GM21515 (cell line): ENCODE measurements at regions not wholly inside any gene's neighbourhood (a gene's known extent, or its start where the extent isn't known, plus 50 kb on each side); places are given as distances from the start of the nearest gene placed in this dataset.
"Not testable (repeated sequence)": the region's sequence is repeated elsewhere in the genome, so short reads cannot be mapped to it uniquely, and the experiment has no call there.

Source experiments
- ATAC-seq: cut with Tn5 transposase; IDR thresholded peaks from one replicate; pipeline ENCODE4 v1.9.1; 2021; ENCODE audit not compliant: unreplicated experiment

GRCh38 chr7:98771519-98771918, 98.3 kb downstream of the TMEM130 start:
- ATAC-seq = peak; percentile 59

DNA sequence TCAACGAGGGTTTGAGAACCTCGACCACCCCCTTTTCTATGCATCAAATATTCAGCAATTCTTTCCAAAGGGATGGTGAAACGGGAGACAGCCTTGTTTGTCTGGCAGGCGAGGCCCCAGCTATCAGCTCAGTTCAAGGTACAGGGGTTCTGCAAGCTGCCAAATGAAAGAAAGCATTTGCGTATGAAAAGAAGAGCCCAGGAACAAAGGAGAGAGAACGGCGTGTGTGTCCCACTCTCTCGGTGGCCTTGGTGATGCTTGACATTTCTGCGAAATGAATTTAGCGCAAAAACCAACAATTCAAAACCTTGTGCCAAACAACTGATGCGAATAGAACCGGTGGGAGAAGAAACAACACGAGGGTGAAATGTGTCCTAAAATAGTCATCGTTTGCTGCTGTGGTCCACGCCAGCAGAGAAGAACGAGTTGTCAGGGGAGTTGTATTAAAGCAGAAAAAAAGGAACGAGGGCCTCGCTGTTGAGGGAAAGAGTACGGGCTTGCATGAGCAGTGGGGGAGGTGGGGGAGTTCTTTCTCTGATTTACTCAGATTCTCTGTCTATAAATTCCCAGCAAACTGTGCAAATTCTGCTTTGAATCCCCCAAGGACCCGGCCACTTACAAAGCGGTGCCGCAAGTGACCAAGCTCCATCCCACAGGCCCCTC, 97.7 kb downstream of the TMEM130 start:
- ATAC-seq = peak; percentile 54

DNA sequence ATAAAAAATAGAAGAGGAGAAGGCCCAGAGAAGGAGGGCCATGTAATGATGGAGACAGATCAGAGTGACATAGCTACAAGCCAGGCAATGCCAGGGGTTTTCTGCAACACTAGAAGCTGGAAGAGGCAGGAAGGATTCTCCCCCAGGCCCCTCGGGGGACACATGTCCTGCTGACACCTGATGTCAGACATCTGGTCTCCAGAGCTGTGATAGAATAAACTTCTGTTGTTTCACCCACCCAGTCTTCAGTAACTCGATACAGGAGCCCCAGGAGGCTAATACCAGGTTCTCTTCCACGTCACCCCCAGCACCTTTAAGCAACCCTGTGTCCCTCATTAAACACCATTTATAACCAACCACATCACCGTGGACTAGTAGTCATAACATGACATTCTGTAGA, 94.9 kb downstream of the TMEM130 start:
- ATAC-seq = no peak

DNA sequence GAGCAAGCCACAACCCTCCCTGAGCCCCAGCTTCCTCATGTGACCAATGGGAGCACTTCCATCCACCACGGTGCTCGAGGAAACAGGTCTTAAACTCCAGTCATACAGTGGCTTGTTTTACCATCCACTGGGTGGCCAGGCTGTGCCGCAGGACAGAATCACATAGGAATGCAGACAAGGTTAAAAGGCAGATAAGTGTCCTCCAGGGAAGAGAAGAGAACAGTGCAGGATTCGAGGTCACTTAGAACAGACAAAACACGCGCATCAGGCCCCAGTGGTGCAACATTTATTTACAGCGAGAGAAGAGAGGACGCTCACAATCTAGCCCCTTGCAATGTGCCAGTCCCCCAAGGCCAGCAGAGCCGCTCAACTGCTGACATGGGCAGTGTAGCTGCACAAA, 92.8 kb downstream of the TMEM130 start:
- ATAC-seq = no peak

DNA sequence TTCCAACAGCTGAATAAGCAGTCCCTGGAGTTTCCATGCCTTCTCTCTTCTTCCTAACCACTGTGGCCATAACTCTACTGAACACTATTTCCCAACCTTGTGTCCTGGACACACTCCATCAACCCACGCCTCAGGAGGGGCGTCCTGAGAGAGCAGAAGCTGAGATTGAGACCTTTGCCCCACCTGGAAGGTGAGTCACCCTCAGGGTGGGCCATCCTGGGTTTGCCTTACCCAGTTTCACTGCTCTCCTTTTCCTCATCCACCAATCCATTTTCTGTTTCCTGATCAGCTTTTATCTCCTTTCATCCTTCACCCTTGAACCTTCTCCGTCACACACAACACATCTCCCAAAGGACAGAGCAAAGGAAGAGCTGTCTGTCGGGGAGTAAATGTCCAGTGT, 91.4 kb downstream of the TMEM130 start:
- ATAC-seq = no peak

- no peak for ATAC-seq
Measured at GRCh38 chr7:98779800-98780587, 89.8 kb downstream of the TMEM130 start.

- no peak for ATAC-seq
Measured at GRCh38 chr7:98784216-98784785, 85.5 kb downstream of the TMEM130 start.

DNA sequence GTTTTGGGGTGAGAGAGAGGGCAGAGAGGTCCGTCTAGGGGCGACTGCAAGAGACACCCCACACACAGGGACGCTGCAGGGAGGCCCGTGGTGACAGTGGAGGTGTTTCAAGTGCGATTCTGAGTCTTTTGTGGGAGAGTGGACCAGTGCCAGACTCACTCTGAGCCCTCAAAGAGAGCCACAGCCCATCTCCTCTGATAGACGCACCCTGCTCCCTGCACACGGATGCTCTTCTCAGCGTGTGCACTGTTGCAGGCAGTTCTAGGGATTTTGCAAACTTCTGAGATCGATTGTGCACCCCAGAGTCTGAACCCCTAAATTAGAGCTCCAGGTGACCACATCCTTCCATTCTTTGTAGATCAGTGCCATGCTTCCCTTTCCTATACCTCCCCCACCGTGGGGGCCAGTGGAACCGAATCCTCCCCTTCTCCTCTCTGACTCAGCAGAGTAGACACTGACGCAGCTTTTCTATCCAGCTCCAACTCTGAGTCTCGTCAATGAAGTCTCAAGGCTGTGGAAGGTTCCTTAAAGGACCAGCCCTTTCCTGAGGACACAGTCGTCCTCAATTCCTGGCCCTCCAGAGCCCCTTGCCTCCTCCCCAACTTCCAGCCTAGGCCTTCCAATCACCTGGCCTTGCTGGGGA, 83.8 kb downstream of the TMEM130 start:
- ATAC-seq = no peak

DNA sequence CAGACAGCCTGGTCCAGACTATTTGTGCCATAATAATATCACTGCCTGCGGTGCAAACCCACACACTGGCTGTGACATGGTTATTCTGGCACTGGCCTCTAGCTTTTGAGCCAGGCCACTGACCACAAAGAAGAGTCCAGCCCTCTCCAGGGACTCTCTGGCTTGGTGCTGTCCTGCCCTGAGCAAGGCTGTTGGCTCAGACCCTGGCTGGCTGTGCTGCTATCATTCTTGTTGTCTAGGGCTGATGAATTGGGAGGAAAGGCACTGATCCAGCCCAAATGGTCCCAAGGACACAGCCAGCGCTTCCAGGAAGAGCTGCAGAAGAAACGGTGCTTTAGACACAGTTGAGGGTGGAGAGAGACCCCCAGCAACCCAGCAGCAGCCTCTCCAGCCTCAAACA, 80.8 kb downstream of the TMEM130 start:
- no peak for ATAC-seq

- ATAC-seq = not testable (repeated sequence)
Measured at GRCh38 chr7:98794453-98794852, 75.4 kb downstream of the TMEM130 start.

- peak; percentile 83 for ATAC-seq
Measured at GRCh38 chr7:98795741-98796493, 73.9 kb downstream of the TMEM130 start.
